ENCODE measurements at regions not wholly inside any gene's neighbourhood (a gene's known extent, or its start where the extent isn't known, plus 50 kb on each side); places are given as distances from the start of the nearest gene placed in this dataset.

DNA sequence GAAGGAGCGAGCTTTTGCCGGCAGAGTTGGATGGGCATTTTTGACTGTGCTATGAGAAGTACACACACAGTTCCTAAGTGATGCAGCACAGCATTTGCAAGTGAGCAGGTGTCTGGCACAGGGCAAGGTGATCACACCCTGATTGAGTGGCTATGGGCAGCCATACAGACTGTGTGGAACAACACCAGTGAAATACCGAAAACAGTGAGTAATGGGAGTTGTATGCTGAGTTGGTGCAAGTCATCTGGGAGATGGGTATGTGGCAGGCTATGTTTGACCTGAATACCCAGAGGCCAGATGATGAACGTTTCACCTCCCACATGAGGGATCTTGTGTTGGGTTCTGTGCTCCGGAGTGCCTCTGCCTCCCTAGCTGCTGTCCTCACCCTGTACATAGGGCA, 53.5 kb upstream of the TIPARP start:
- 64 to 100% (median 90%) methylated on average over 2 to 3 of the region's 5 CpGs; no CpG with 5 or more reads in 5 of the 10 experiments for WGBS, 10 experiments
- no peak for ATAC-seq (replicated peaks in 6 of 8)
- Histone ChIP-seq H3K4me3 (no peak overlapping the region), H3K4me1 (replicated peaks in 1 of 2) (no peaks in the 10 kb centered on the region), H3K27ac (no peak overlapping the region)
- in situ Hi-C loops (cut with MboI; ENCODE audit: low pct_unique_long_range_greater_than_20kb in 2 of 9, low sequenced_read_pairs in 9 of 9, unreplicated experiment in 9 of 9): no loop called here

DNA sequence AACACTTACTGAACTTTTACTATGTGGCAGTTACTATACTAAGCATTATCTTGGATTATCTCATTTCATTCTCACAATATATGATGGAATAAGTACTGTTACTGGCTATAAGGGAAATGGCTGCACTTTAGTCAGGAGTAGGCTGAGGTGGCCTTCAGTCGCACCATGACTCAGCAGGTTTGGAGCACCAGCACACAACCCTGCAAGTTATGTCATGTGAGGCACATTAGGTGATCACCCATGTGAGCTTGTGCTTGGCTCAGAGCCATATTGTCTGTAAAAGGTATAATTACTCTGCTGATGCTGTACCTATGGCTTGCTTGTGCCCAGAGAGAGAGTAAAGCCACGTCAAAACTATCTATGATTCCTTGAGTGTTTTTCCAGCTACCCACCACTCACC, 54.1 kb upstream of the TIPARP start:
- peak in 5 of 8 experiments; percentile 86 to 98 (median 95) for ATAC-seq (replicated peaks in 6 of 8)
- peak overlapping the region in 1 of 2 donors; percentile 44 for H3K27ac ChIP-seq
- no peaks in the 10 kb centered on the region for H3K4me1 ChIP-seq (replicated peaks in 1 of 2)
- H3K4me3 ChIP-seq: no peak overlapping the region
- in situ Hi-C loops (cut with MboI; ENCODE audit: low pct_unique_long_range_greater_than_20kb in 2 of 9, low sequenced_read_pairs in 9 of 9, unreplicated experiment in 9 of 9): no loop called here
- 80 to 100% (median 100%) methylated on average over 1 to 2 of the region's 2 CpGs; no CpG with 5 or more reads in 3 of the 10 experiments for WGBS, 10 experiments

DNA sequence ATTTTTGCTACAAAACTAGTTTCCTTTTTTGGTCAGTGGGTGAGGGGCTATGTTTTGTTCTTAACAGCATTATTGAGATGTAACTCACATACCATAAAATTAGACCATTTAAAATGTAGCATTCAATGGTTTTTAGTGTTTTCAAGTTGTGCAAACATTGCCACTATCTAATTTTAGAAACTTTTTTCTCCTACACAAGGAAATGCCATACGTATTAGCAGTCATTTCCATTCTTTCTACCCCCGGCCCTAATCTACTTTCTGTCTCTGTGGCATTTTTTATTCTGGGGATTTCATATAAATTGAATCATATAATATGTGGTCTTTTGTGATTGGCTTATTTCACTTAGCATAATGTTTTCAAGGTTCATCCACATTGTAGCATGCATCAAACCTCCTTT, 55.0 kb upstream of the TIPARP start:
- H3K4me3 ChIP-seq: no peak overlapping the region
- ATAC-seq (replicated peaks in 6 of 8): no peak
- WGBS, 10 experiments: 11 to 100% (median 77%) methylated on average over 1 to 2 of the region's 2 CpGs
- in situ Hi-C loops (cut with MboI; ENCODE audit: low pct_unique_long_range_greater_than_20kb in 2 of 9, low sequenced_read_pairs in 9 of 9, unreplicated experiment in 9 of 9): no loop called here
- no peak overlapping the region for H3K27ac ChIP-seq
- no peaks in the 10 kb centered on the region for H3K4me1 ChIP-seq (replicated peaks in 1 of 2)

DNA sequence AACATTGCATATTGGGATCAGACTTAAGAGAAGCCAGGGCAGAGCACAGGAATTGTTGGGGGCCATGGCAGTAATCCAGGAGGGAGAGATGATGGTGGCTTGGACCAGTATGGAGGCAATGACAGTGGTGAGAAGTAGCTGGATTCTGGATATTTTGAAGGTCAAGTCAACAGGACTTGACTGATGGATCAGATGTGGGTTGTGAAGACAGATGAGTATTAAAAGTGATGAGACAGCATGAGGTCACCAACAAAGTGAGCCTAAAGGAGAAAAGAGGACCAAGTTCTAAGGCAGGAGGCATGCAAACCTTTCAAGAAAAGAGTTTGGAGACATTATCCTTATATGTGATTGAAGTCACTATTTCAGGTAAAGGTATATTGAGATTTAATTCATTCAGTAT, 56.6 kb upstream of the TIPARP start:
- Histone ChIP-seq H3K4me1 (replicated peaks in 1 of 2) (no peaks in the 10 kb centered on the region), H3K27ac (no peak overlapping the region), H3K4me3 (no peak overlapping the region)
- in situ Hi-C loops (cut with MboI; ENCODE audit: low pct_unique_long_range_greater_than_20kb in 2 of 9, low sequenced_read_pairs in 9 of 9, unreplicated experiment in 9 of 9): no loop called here
- ATAC-seq (replicated peaks in 6 of 8): no peak

DNA sequence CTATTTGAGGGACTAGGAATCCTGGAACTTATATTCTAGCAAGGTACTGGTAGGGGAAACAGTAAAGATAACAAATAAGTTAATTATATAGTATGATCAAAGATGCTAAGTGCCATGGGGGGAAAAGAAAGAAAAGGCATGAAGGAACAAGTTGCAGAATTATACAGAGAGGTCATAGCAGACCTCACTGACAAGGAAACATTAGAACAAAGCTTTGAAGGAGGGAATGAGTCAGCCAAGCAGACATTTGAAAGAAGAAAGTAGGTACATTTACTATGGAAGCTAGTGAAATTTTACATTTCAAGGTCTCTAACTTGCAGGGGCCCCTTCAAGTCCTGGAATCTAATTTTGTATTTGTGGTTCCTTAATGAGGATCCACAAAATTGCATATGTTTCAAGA, 57.2 kb upstream of the TIPARP start:
- Histone ChIP-seq H3K4me3 (no peak overlapping the region), H3K4me1 (replicated peaks in 1 of 2) (no peaks in the 10 kb centered on the region), H3K27ac (no peak overlapping the region)
- ATAC-seq (replicated peaks in 6 of 8): no peak
- in situ Hi-C loops (cut with MboI; ENCODE audit: low pct_unique_long_range_greater_than_20kb in 2 of 9, low sequenced_read_pairs in 9 of 9, unreplicated experiment in 9 of 9): no loop called here

DNA sequence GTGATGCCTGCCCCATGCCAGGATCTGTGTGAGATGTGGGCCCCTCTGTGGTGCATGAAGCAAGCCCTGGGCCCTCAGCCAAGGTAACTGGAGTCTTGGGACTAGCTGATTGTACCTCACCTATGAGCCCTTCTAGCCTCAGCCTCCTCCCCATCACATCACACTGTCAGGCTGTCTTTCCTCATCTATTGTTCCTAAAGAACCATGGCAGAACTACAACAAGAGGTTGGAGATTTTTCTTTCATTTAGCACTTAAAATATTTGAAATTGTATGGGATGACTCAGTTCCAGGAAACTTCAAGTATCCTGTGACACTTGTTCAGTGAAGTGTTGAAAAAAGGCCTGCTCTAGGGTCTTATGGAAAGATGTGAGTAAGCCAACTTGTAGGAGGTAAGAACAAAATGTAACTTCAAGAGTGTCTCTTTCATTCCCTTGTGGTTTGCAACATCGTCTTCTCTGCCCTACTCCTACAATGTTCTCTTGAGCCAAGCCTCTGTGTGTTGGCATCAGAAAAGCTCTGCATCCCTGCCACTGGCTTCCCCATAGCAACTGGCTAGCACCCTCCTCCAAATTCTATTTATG, 58.7 kb upstream of the TIPARP start:
- WGBS, 10 experiments: 0 to 100% (median 63%) methylated on average over 1 of the region's 1 CpG; no CpG with 5 or more reads in 5 of the 10 experiments
- in situ Hi-C loops (cut with MboI; ENCODE audit: low pct_unique_long_range_greater_than_20kb in 2 of 9, low sequenced_read_pairs in 9 of 9, unreplicated experiment in 9 of 9): no loop called here
- ATAC-seq (replicated peaks in 6 of 8): peak in 1 of 8 experiments; percentile 45
- Histone ChIP-seq H3K27ac (no peak overlapping the region), H3K4me3 (no peak overlapping the region), H3K4me1 (replicated peaks in 1 of 2) (no peaks in the 10 kb centered on the region)

DNA sequence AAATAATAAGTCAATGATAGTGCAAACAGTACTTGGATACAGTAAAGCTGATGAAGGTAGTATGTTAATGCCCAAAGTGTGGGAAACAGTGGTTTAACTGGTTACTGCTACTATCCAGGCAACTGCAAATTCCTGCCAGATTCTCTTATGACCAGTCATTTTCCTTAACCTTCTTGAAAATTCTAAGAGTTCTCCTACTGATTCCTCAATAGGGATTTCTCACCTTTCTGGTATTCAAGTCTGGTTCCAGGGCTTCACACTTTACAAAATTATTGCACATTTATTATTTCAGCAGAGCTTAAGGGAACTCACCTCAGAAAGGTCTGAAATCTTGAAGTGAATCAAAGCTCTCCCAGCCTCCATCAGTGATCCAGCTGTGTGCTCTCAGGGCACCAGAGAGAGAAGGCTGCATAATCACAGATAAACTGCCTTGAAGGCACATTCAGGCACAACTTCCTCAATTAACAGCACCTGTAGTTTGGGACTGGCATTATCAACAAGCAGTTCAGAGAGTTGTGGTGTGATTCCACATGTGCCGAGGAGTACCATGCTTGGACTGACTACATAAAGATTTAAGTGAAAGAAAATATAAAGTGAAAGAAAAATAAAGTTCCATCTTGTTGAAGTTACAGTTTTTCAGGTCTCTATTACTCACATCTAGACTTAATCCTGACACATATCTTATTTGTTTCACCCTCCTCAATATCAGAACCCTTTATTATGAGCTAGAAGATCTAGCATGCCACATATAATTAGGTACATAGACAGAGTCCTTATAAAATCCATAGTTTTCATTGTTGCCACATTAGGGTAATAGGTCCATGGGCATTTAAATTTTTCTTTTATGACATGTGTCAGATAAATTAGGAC, 59.5 kb upstream of the TIPARP start:
- Histone ChIP-seq H3K27ac (no peak overlapping the region), H3K4me3 (no peak overlapping the region), H3K4me1 (replicated peaks in 1 of 2) (no peaks in the 10 kb centered on the region)
- WGBS, 10 experiments: 83 to 100% (median 100%) methylated on average over 1 of the region's 1 CpG; no CpG with 5 or more reads in 4 of the 10 experiments
- no peak for ATAC-seq (replicated peaks in 6 of 8)
- in situ Hi-C loops (cut with MboI; ENCODE audit: low pct_unique_long_range_greater_than_20kb in 2 of 9, low sequenced_read_pairs in 9 of 9, unreplicated experiment in 9 of 9): no loop called here

DNA sequence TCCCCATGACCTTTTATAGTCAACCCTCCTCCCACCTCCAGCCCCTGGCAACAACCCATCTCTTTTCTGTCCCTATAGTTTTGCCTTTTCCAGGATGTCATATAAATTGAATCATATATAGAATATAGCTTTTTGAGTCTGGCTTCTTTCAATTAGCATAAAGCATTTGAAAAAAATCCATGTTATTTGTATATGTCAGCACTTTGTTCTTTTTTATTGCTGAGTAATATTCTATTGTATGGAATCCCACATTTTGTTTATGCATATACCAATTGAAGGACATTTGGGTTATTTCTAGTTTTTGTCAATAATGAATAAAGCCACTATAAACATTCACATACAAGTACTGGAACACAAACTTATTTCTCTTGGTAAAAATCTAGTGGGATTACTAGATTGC, 58.0 kb upstream of the SSR3 start:
- no peak for ATAC-seq (replicated peaks in 6 of 8)
- H3K4me3 ChIP-seq: no peak overlapping the region
- peaks cover 2 to 4% of the 10 kb centered on the region in 2 donors for H3K4me1 ChIP-seq (replicated peaks in 1 of 2)
- in situ Hi-C loops (cut with MboI; ENCODE audit: low pct_unique_long_range_greater_than_20kb in 2 of 9, low sequenced_read_pairs in 9 of 9, unreplicated experiment in 9 of 9): no loop called here
- H3K27ac ChIP-seq: no peak overlapping the region

DNA sequence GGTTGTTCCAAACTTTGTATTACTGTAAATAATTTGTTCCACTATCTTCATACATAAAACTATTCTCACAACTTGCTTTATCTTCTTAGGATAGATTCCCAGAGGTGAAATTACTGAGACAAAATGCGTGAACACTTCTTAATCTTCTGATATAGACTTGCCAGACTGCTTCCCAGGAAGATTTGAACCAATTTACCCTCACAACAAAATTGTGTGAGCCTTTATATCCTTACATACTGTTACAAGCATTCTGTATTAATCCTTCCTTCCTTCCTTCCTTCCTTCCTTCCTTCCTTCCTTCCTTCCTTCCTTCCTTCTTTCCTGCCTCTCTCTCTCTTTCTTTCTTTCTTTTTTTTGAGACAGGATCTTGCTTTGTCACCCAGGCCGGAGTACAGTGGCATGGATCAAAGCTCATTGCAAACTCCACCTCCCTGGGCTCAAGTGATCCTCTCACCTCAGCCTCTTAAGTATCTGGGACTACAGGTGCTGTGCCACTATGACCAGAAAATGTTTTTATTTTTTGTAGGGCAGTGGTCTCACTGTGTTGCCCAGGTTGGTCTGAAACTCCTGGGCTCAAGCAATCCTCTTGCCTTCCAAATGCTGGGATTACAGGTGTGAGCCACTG, 57.1 kb upstream of the SSR3 start:
- 83 to 100% (median 100%) methylated on average over 1 of the region's 2 CpGs; no CpG with 5 or more reads in 2 of the 10 experiments for WGBS, 10 experiments
- no peak overlapping the region for H3K4me3 ChIP-seq
- peaks cover 2 to 4% of the 10 kb centered on the region in 2 donors for H3K4me1 ChIP-seq (replicated peaks in 1 of 2)
- no peak for ATAC-seq (replicated peaks in 6 of 8)
- H3K27ac ChIP-seq: no peak overlapping the region
- in situ Hi-C loops (cut with MboI; ENCODE audit: low pct_unique_long_range_greater_than_20kb in 2 of 9, low sequenced_read_pairs in 9 of 9, unreplicated experiment in 9 of 9): no loop called here

DNA sequence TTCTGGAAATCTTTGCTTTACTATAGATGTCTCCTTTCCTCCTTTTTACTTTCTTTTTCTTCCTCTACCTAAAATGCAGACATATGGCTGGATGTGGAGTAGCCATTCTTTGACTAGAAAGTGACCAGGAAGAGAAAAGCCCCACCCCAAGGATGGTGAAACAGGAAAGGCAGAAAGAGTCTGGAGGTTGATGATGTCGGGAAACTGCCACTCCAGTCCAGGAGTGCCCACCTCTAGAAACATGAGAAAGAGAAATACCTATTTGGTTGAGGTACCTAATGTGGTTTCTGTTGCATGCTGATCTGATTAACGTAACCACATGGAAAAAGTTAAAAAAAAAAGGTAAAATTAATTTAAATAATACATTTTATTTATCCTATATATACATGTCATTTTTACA, 55.2 kb upstream of the SSR3 start:
- no peak for ATAC-seq (replicated peaks in 6 of 8)
- Histone ChIP-seq H3K4me3 (no peak overlapping the region), H3K27ac (no peak overlapping the region), H3K4me1 (replicated peaks in 1 of 2) (peaks cover 6 to 11% of the 10 kb centered on the region in 2 donors)
- WGBS, 10 experiments: 57 to 100% (median 74%) methylated on average over 1 to 2 of the region's 2 CpGs; no CpG with 5 or more reads in 3 of the 10 experiments
- in situ Hi-C loops (cut with MboI; ENCODE audit: low pct_unique_long_range_greater_than_20kb in 2 of 9, low sequenced_read_pairs in 9 of 9, unreplicated experiment in 9 of 9): no loop called here

DNA sequence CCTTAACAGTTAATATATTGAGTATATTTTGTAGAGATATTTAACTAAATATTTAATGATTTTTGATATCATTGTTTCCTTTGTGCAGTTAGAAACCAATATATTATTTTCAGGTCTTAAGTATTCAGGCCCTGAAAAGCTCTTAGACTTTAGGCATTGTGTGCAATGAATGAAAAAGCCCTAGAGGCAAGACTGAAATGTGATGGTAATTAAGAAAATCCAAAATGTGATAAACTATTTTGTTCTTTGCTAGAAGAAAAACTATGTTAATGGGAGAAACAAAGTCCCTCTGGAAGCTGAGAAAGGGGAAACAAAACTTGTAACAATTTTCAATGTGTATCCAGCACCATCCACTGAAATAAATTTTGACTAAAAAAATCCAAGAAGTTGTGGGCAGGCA, 54.6 kb upstream of the SSR3 start:
- in situ Hi-C loops (cut with MboI; ENCODE audit: low pct_unique_long_range_greater_than_20kb in 2 of 9, low sequenced_read_pairs in 9 of 9, unreplicated experiment in 9 of 9): no loop called here

DNA sequence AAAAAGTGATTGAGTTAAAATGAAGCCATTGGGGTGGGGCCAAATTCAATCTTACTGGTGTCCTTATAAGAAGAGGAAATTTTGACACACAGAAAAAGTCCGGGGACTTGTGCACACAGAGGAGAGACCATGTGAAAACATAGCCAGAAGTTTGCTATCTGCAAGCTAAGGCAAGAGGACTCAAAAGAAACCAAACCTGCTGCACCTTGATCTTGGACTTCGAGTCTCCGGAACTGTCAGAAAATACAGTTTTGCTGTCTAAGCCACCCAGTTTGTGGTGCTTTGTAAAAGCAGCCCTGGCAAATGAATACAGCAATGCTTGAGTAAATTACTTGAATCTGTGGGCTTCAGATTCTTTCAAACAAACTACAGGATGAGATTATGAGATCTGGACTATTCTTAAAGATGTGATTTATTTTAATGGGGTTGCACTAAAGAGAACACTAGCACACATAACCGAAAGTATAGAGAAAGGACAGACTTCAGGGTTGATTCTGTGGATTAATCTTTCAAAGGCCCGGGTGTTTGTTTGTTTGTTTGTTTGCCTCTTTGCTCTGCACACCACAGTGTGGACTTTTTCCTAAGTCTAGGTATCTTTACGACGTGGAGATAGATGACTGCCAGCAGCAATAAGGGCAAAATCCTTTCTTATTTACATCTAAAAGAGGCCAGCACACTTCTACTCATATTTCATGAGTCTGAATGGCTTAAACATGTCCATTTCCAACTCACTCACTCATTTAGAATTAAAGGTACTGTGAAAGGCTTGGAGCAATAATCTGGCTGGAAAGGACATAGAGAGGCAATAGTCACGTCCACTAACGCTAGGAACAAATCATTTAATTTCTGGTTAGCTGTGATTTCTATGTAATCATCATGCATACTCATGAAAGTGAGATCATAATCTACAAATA, 53.9 kb upstream of the SSR3 start:
- no peak overlapping the region for H3K27ac ChIP-seq
- in situ Hi-C loops (cut with MboI; ENCODE audit: low pct_unique_long_range_greater_than_20kb in 2 of 9, low sequenced_read_pairs in 9 of 9, unreplicated experiment in 9 of 9): no loop called here
- 51 to 96% (median 79%) methylated on average over 2 to 9 of the region's 9 CpGs for WGBS, 10 experiments
- H3K4me3 ChIP-seq: no peak overlapping the region
- H3K4me1 ChIP-seq (replicated peaks in 1 of 2): peaks cover 14 to 17% of the 10 kb centered on the region in 2 donors
- no peak for ATAC-seq (replicated peaks in 6 of 8)

More for the DNA sequence above, 54.6 kb upstream of the SSR3 start:
- H3K4me3 ChIP-seq: no peak overlapping the region
- H3K27ac ChIP-seq: no peak overlapping the region
- ATAC-seq (replicated peaks in 6 of 8): no peak
- peaks cover 12 to 15% of the 10 kb centered on the region in 2 donors for H3K4me1 ChIP-seq (replicated peaks in 1 of 2)

DNA sequence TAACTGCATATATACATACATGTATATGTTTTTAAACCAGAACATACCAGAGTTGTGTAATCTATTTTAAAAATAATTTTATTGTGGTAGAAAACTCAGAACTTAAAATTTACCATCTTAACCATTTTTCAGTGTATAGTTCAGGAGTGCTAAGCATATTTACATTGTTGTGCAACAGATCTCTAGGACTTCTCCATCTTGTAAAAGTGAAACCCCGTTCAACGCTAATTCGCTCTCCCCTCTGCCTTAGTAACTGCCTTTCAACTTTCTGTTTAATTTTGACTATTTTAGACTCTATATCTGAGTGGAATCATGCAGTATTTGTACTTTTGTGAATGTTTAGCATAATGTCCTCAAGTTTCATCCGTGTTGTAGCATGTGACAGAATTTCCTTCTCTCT, 51.8 kb upstream of the SSR3 start:
- in situ Hi-C loops (cut with MboI; ENCODE audit: low pct_unique_long_range_greater_than_20kb in 2 of 9, low sequenced_read_pairs in 9 of 9, unreplicated experiment in 9 of 9): no loop called here

More for the DNA sequence above, 51.8 kb upstream of the SSR3 start:
- Histone ChIP-seq H3K4me1 (replicated peaks in 1 of 2) (peaks cover 14 to 17% of the 10 kb centered on the region in 2 donors), H3K27ac (no peak overlapping the region), H3K4me3 (no peak overlapping the region)
- ATAC-seq (replicated peaks in 6 of 8): no peak
- WGBS, 10 experiments: 76 to 100% (median 93%) methylated on average over 1 to 4 of the region's 4 CpGs

Measured in motor neuron (in vitro differentiated cells).